ENCODE measurements at regions not wholly inside any gene's neighbourhood (a gene's known extent, or its start where the extent isn't known, plus 50 kb on each side); places are given as distances from the start of the nearest gene placed in this dataset.

DNA sequence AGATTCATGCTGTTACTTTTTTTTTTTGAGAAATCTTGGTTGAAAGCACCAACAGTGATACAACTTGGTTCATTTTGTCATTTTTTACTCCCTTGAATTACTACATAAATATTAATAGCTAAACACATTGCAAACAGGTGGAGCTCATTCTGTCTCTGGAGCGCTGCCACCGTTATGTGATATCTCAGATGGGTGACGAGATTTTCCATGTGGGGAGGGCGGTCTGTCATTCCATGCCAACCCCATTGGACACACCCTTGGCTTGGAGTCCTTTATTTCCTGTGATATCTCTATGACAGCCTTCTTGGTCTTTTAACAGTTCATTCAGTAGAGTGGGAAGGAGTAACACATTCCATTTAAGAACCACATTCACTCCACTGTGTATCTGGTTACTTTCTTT is 794.8 kb downstream of the SATB2 start:
- H3F3A ChIP-seq (ENCODE audit: insufficient read depth, low read length), result no peaks in the 10 kb centered on the region
- DNase-seq, result no peak

DNA sequence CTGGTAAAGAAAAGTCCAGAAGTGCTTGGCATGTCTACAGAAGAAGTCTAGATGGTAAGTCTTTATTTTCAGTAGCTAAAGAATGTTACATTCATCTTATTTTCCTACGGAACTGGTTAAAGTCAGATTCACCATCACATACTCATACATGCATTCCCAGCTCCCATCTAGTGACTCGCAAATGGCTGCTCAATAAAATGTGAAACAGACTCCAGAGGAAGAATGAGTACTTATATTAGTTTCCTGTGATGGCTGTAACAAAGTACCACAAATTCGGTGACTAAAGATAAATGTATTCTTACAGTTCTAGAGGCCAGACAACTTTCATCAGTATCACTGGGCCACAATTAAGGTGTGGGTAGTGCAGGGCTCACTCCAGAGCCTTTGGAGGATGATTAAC is 797.2 kb downstream of the SATB2 start:
- Histone ChIP-seq H3K4me3 (ENCODE audit: low read length) (no peak overlapping the region), H3K4me2 (ENCODE audit: low read depth, low read length) (no peak overlapping the region), H3K9me3 (replicated peaks; ENCODE audit: insufficient read depth, low read length) (no peaks in the 10 kb centered on the region), H3K27me3 (replicated peaks; ENCODE audit: insufficient read depth, low read length) (no peaks in the 10 kb centered on the region), H3K4me1 (ENCODE audit: low read length) (no peaks in the 10 kb centered on the region), H3K79me2 (ENCODE audit: low read length) (no peaks in the 10 kb centered on the region), H3K9me2 (replicated peaks; ENCODE audit: insufficient read depth, low read length) (no peaks in the 10 kb centered on the region), H2AFZ (ENCODE audit: low read length) (no peak overlapping the region), H3K9ac (ENCODE audit: low read length) (no peak overlapping the region), H3K36me3 (replicated peaks; ENCODE audit: insufficient read depth, low read length) (no peaks in the 10 kb centered on the region), H4K20me1 (ENCODE audit: insufficient read depth, low read length) (no peaks in the 10 kb centered on the region), H3K27ac (ENCODE audit: low read length) (no peak overlapping the region), H3F3A (ENCODE audit: insufficient read depth, low read length) (no peaks in the 10 kb centered on the region)
- no peak for TF ChIP-seq EZH2 (optimal IDR thresholded peaks at IDR 0.05; ENCODE audit: low read depth, low read length)
- TF ChIP-seq, protein P1, sequence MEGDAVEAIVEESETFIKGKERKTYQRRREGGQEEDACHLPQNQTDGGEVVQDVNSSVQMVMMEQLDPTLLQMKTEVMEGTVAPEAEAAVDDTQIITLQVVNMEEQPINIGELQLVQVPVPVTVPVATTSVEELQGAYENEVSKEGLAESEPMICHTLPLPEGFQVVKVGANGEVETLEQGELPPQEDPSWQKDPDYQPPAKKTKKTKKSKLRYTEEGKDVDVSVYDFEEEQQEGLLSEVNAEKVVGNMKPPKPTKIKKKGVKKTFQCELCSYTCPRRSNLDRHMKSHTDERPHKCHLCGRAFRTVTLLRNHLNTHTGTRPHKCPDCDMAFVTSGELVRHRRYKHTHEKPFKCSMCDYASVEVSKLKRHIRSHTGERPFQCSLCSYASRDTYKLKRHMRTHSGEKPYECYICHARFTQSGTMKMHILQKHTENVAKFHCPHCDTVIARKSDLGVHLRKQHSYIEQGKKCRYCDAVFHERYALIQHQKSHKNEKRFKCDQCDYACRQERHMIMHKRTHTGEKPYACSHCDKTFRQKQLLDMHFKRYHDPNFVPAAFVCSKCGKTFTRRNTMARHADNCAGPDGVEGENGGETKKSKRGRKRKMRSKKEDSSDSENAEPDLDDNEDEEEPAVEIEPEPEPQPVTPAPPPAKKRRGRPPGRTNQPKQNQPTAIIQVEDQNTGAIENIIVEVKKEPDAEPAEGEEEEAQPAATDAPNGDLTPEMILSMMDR (IDR thresholded peaks at IDR 0.05; ENCODE audit: low read length), result no peak
- DNase-seq, result no peak

More for the DNA sequence above, 794.8 kb downstream of the SATB2 start:
- Histone ChIP-seq H3K27me3 (replicated peaks; ENCODE audit: insufficient read depth, low read length) (no peaks in the 10 kb centered on the region), H3K9me2 (replicated peaks; ENCODE audit: insufficient read depth, low read length) (no peaks in the 10 kb centered on the region), H3K4me1 (ENCODE audit: low read length) (no peaks in the 10 kb centered on the region), H3K79me2 (ENCODE audit: low read length) (no peaks in the 10 kb centered on the region), H3K36me3 (replicated peaks; ENCODE audit: insufficient read depth, low read length) (no peaks in the 10 kb centered on the region), H3K9me3 (replicated peaks; ENCODE audit: insufficient read depth, low read length) (no peaks in the 10 kb centered on the region), H3K9ac (ENCODE audit: low read length) (no peak overlapping the region), H3K4me2 (ENCODE audit: low read depth, low read length) (no peak overlapping the region), H2AFZ (ENCODE audit: low read length) (no peak overlapping the region), H3K4me3 (ENCODE audit: low read length) (no peak overlapping the region), H3K27ac (ENCODE audit: low read length) (no peak overlapping the region), H4K20me1 (ENCODE audit: insufficient read depth, low read length) (no peaks in the 10 kb centered on the region)
- TF ChIP-seq EZH2phosphoT487 (IDR thresholded peaks at IDR 0.05; ENCODE audit: low read length), result no peak
- no peak for TF ChIP-seq EZH2 (optimal IDR thresholded peaks at IDR 0.05; ENCODE audit: low read depth, low read length)
- TF ChIP-seq, protein P1 (IDR thresholded peaks at IDR 0.05; ENCODE audit: low read length), result no peak

DNA sequence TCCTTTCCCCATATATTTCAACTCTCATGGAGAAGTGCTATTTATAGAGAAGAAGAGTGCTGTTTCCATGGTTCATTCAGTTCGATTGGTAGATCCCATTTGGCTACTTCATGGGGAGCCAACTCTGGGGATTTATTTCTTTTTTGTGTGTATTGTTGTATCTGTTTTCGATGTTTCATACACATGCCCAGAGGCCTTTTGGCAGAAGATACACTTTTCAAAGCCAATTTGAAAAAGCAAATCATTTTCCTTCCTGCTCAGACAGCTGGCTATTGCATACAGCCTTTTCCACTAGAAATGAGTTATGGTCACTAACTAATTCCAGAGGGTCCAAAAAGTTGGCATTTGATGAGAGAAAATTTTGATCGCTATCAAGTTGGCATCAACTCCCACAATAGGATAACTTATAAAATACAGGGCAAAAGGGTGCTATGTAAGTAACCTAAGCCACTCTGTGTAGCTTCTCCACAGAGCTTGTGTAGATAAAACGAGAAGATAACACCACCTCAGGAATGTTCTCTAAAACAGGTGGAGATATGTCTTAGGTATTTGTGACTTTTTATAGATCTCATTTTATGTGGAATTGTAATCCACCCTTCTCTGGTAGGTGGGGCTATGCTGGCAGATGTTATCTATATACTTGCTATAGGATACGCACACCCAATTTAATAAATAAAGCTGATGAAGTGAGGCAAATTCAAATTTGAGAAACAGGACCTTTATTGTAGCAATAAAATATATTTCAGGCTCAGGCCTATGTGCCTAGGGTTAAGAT is 798.5 kb downstream of the SATB2 start:
- DNase-seq, result no peak
- no peak for TF ChIP-seq EZH2 (optimal IDR thresholded peaks at IDR 0.05; ENCODE audit: low read depth, low read length)
- TF ChIP-seq EZH2phosphoT487 (IDR thresholded peaks at IDR 0.05; ENCODE audit: low read length), result no peak
- TF ChIP-seq, protein P1 (IDR thresholded peaks at IDR 0.05; ENCODE audit: low read length), result no peak
- H3K9ac ChIP-seq (ENCODE audit: low read length), result no peak overlapping the region

More for the DNA sequence above, 798.5 kb downstream of the SATB2 start:
- H2AFZ ChIP-seq (ENCODE audit: low read length), result no peak overlapping the region
- H3K79me2 ChIP-seq (ENCODE audit: low read length), result no peaks in the 10 kb centered on the region
- no peaks in the 10 kb centered on the region for H3K4me1 ChIP-seq (ENCODE audit: low read length)
- no peaks in the 10 kb centered on the region for H3K36me3 ChIP-seq (replicated peaks; ENCODE audit: insufficient read depth, low read length)
- H4K20me1 ChIP-seq (ENCODE audit: insufficient read depth, low read length), result no peaks in the 10 kb centered on the region
- H3K4me2 ChIP-seq (ENCODE audit: low read depth, low read length), result no peak overlapping the region
- H3K9me2 ChIP-seq (replicated peaks; ENCODE audit: insufficient read depth, low read length), result no peaks in the 10 kb centered on the region
- H3K4me3 ChIP-seq (ENCODE audit: low read length), result no peak overlapping the region
- H3K9me3 ChIP-seq (replicated peaks; ENCODE audit: insufficient read depth, low read length), result no peaks in the 10 kb centered on the region
- H3K27ac ChIP-seq (ENCODE audit: low read length), result no peak overlapping the region
- no peaks in the 10 kb centered on the region for H3F3A ChIP-seq (ENCODE audit: insufficient read depth, low read length)
- H3K27me3 ChIP-seq (replicated peaks; ENCODE audit: insufficient read depth, low read length), result no peaks in the 10 kb centered on the region
